ENCODE measurements at regions not wholly inside any gene's neighbourhood (a gene's known extent, or its start where the extent isn't known, plus 50 kb on each side); places are given as distances from the start of the nearest gene placed in this dataset.

- TF ChIP-seq CUX1 (CRISPR knock-in tag; IDR thresholded peaks at IDR 0.05) (no peak), ZNF263 (CRISPR knock-in tag; IDR thresholded peaks at IDR 0.05; ENCODE audit: borderline replicate concordance) (no peak; the same call in 1 of the 2 replicates), ZNF512 (tag; IDR thresholded peaks at IDR 0.05) (no peak), MAFK (IDR thresholded peaks at IDR 0.05; ENCODE audit: low read length) (0 out of 2 replicates have a peak, but pooled peaks have one; percentile 25), ADNP (tag; IDR thresholded peaks at IDR 0.05) (no peak), CTCF (IDR thresholded peaks at IDR 0.05 in 2 of 3, conservative IDR thresholded peaks at IDR 0.05 in 1 of 3; ENCODE audit: insufficient read depth in 2 of 3, low read depth in 1 of 3, low read length in 3 of 3) (no peak), ILK (tag; IDR thresholded peaks at IDR 0.05; ENCODE audit: borderline replicate concordance, low read depth) (no peak)
- TF ChIP-seq, protein P1, sequence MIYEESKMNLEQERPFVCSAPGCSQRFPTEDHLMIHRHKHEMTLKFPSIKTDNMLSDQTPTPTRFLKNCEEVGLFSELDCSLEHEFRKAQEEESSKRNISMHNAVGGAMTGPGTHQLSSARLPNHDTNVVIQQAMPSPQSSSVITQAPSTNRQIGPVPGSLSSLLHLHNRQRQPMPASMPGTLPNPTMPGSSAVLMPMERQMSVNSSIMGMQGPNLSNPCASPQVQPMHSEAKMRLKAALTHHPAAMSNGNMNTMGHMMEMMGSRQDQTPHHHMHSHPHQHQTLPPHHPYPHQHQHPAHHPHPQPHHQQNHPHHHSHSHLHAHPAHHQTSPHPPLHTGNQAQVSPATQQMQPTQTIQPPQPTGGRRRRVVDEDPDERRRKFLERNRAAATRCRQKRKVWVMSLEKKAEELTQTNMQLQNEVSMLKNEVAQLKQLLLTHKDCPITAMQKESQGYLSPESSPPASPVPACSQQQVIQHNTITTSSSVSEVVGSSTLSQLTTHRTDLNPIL (CRISPR knock-in tag; IDR thresholded peaks at IDR 0.05), result no peak
These were observed 50.4 kb upstream of the STXBP1 start (continued) for GRCh38 chr9:127561491-127562278.
